Kidney (tissue), 13 donors: ENCODE measurements at regions not wholly inside any gene's neighbourhood (a gene's known extent, or its start where the extent isn't known, plus 50 kb on each side); places are given as distances from the start of the nearest gene placed in this dataset.

Source experiments
- DNase-seq, 5 donors: peaks; one replicate each; pipeline ENCODE4 v3.0.0-alpha.2; 2013 to 2020
- FAIRE-seq: peaks from 2 replicates; lab custom pipeline; 2012; peaks lifted over from hg19 to GRCh38; lab: Jason Lieb, UNC
- H3K27ac ChIP-seq, 2 donors: one replicate each; pipeline ENCODE4 v1.7.0; 2013; ENCODE audit warnings: low read depth in 2 of 2, low read length in 2 of 2, inconsistent platforms in 1 of 2
- H3K27me3 ChIP-seq: one replicate; pipeline ENCODE4 v1.7.1; 2013; ENCODE audit warnings: low read length, inconsistent platforms; ENCODE audit not compliant: control insufficient read depth, insufficient read depth
- H3K36me3 ChIP-seq, 3 donors: one replicate each; pipeline versions ENCODE4 v1.7.0 to v1.7.1; 2013; ENCODE audit warnings: low read length in 3 of 3, control low read depth in 1 of 3, inconsistent platforms in 1 of 3; ENCODE audit not compliant: insufficient read depth in 3 of 3, control insufficient read depth in 2 of 3
- H3K4me1 ChIP-seq, 3 donors: one replicate each; pipeline versions ENCODE4 v1.7.0 to v1.7.1; 2013; ENCODE audit warnings: low read length in 3 of 3, inconsistent platforms in 1 of 3, low read depth in 1 of 3; ENCODE audit not compliant: control insufficient read depth in 2 of 3, insufficient read depth in 2 of 3
- H3K4me3 ChIP-seq, 3 donors: one replicate each; pipeline versions ENCODE4 v1.7.0 to v1.8.1; 2013; ENCODE audit warnings: low read length in 3 of 3, control low read depth in 1 of 3, inconsistent platforms in 1 of 3
- H3K9ac ChIP-seq, 3 donors: one replicate each; pipeline versions ENCODE4 v1.7.0 to v1.7.1; 2013; ENCODE audit warnings: low read length in 3 of 3, control low read depth in 1 of 3, inconsistent platforms in 1 of 3
- H3K9me3 ChIP-seq, 3 donors: one replicate each; pipeline versions ENCODE4 v1.7.0 to v1.7.1; 2013; ENCODE audit warnings: low read length in 3 of 3, control low read depth in 1 of 3, inconsistent platforms in 1 of 3; ENCODE audit not compliant: control insufficient read depth in 2 of 3, insufficient read depth in 1 of 3
- intact Hi-C: fragments of 100-400 bp; cut with DNase I; formaldehyde crosslinking; loops from one replicate; pipeline ENCODE4 v1.11.1; 2022
- TF ChIP-seq, protein P1 (sequence below): IDR thresholded peaks from 3 replicates; pipeline ENCODE4 v1.5.1; 2012; ENCODE audit warnings: mild to moderate bottlenecking, moderate library complexity, borderline replicate concordance; ENCODE audit not compliant: insufficient read depth; ENCODE audit errors: extremely low read depth
- donor health status: control.
- donor health status: control.
- donor health status: control.
- donor health status: control.
- donor health status: control.
- donor health status: DM: yes; HTN: yes; CAD: no.
- donor health status: Normal renal cell carcinoma (clear cell type).

DNA sequence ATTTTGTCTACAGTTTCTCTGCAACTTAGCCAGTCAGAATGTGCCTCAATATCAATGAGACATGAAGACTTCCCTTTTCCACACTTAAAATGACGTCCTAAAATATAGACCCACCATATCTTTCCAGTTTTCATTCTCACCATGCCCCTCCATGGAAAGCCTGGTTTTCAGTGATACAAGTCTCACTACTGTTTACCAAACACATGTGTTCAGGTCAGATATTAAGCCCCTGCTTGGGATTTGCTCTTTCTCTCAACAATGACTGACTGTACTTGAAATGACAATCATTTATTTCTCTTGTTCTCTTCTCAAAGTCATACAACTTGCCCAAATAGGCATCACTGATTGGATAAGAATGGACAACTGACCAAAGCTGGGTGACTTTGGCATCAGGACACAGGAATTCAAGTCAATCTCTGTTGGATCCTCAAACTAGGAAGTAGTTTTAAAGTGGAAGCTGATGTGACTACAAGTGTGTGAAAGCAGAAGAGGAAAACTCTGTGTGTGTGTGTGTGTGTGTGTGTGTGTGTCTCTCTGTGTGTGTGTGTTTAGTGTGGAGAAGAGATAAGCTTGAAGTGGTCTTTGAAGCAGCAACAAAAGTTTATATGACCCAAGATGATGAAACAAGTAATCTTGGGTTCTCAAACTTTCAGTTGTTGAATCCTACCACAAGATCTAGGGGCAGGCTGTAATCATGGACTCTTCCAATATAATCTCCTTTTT, 217.4 kb upstream of the FGF13 start:
- Histone ChIP-seq H3K4me1 (no peaks in the 10 kb centered on the region), H3K36me3 (no peaks in the 10 kb centered on the region), H3K27me3 (peaks cover 3% of the 10 kb centered on the region), H3K4me3 (no peak overlapping the region), H3K9ac (no peak overlapping the region), H3K9me3 (no peaks in the 10 kb centered on the region), H3K27ac (no peak overlapping the region)
- DNase-seq (no peak), FAIRE-seq (no peak)
- intact Hi-C loops = no loop called here
- TF ChIP-seq, protein P1, sequence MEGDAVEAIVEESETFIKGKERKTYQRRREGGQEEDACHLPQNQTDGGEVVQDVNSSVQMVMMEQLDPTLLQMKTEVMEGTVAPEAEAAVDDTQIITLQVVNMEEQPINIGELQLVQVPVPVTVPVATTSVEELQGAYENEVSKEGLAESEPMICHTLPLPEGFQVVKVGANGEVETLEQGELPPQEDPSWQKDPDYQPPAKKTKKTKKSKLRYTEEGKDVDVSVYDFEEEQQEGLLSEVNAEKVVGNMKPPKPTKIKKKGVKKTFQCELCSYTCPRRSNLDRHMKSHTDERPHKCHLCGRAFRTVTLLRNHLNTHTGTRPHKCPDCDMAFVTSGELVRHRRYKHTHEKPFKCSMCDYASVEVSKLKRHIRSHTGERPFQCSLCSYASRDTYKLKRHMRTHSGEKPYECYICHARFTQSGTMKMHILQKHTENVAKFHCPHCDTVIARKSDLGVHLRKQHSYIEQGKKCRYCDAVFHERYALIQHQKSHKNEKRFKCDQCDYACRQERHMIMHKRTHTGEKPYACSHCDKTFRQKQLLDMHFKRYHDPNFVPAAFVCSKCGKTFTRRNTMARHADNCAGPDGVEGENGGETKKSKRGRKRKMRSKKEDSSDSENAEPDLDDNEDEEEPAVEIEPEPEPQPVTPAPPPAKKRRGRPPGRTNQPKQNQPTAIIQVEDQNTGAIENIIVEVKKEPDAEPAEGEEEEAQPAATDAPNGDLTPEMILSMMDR = no peak

DNA sequence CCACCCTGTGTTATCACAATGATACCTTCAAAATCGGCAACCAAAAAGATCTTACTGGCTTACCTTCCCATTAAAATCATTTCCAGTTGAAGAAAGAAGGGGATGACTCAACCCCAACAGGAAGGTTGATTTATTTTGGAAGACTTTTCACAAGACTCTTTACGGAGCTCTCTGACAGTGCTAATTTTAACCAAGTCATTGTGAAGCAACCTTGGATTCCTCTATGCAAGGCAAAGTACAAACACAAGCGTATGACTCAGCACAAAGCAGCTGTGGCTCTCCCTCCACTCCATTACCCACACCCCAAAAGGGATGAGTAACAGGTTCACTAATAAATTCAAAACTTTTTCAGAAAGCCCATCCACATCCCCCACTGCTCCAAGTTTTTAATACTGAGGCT, 213.8 kb upstream of the FGF13 start:
- Histone ChIP-seq H3K4me1 (no peaks in the 10 kb centered on the region), H3K27me3 (peaks cover 3% of the 10 kb centered on the region), H3K9ac (no peak overlapping the region), H3K4me3 (no peak overlapping the region), H3K36me3 (no peaks in the 10 kb centered on the region), H3K9me3 (no peaks in the 10 kb centered on the region), H3K27ac (no peak overlapping the region)
- intact Hi-C loops = no loop called here
- no peak for DNase-seq
- FAIRE-seq = no peak
- TF ChIP-seq, protein P1 = no peak

DNA sequence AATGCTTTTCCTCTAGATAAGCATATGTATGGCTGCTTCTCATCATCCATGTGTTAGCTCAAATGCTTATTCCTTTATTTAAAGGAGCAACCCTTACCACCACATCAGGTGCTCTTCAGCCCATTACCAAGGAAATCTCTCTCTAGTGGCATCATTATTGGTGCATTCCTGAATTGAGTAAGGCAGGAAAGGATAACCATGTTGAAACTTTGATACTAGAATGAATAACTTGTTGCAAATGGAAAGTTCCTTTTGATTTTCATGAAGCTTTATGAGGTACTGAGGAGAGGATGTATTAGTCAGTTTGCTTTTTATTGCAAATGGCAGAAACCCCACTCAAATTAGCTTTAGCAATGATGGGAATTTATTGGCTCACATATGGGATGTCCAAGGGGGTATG, 212.3 kb upstream of the FGF13 start:
- Histone ChIP-seq H3K36me3 (no peaks in the 10 kb centered on the region), H3K4me1 (no peaks in the 10 kb centered on the region), H3K27me3 (peaks cover 2% of the 10 kb centered on the region), H3K4me3 (no peak overlapping the region), H3K9ac (no peak overlapping the region), H3K27ac (no peak overlapping the region), H3K9me3 (no peaks in the 10 kb centered on the region)
- intact Hi-C loops = no loop called here
- DNase-seq = no peak
- TF ChIP-seq, protein P1 = no peak
- FAIRE-seq = no peak

DNA sequence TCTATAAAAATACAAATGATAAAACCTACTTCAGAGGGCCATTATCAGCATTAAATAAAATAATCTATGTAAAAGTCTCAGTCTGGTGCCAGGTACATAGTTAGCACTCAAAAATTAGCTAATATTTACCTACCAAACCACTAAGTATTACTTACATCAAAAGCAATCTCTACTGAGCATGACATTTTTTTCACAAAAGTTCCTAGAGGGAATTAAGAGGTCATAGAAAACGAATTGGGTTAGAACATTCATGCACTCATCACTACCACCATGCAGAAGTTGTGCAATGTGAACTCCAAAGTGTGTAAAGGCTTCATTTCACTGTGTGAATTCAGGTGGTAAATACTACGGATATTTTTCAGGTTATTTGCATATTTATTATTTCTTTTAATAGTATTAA, 209.5 kb upstream of the FGF13 start:
- intact Hi-C loops = no loop called here
- Histone ChIP-seq H3K4me1 (no peaks in the 10 kb centered on the region), H3K4me3 (no peak overlapping the region), H3K36me3 (no peaks in the 10 kb centered on the region), H3K27ac (no peak overlapping the region), H3K27me3 (no peaks in the 10 kb centered on the region), H3K9me3 (no peaks in the 10 kb centered on the region), H3K9ac (no peak overlapping the region)
- DNase-seq (no peak), FAIRE-seq (no peak)
- TF ChIP-seq, protein P1 = no peak
